Suppressor macrophage treated with lipopolysaccharide for 1 hour (primary cell): ENCODE measurements at regions not wholly inside any gene's neighbourhood (a gene's known extent, or its start where the extent isn't known, plus 50 kb on each side); places are given as distances from the start of the nearest gene placed in this dataset.
"Not testable (repeated sequence)": the region's sequence is repeated elsewhere in the genome, so short reads cannot be mapped to it uniquely, and the experiment has no call there.

Experiments used
- DNase-seq, 3 donors: peaks; one replicate each; pipeline ENCODE4 v3.0.0-alpha.2; 2020 to 2022

- DNase-seq = no peak
These were observed 456.3 kb upstream of the MYT1L start for GRCh38 chr2:2787301-2787907.

GRCh38 chr2:2782007-2782406, 450.9 kb upstream of the MYT1L start:
- DNase-seq = no peak

GRCh38 chr2:2779727-2780126, 448.7 kb upstream of the MYT1L start:
- no peak for DNase-seq

- no peak for DNase-seq
These were observed 446.8 kb upstream of the MYT1L start for GRCh38 chr2:2777876-2778275.

- DNase-seq = no peak
These were observed 446.1 kb upstream of the MYT1L start for GRCh38 chr2:2777213-2777612.

- no peak for DNase-seq
These were observed 443.9 kb upstream of the MYT1L start for GRCh38 chr2:2775018-2775417.

- no peak for DNase-seq
These were observed 442.6 kb upstream of the MYT1L start for GRCh38 chr2:2773692-2774091.

GRCh38 chr2:2773080-2773479, 442.0 kb upstream of the MYT1L start:
- DNase-seq = not testable (repeated sequence)

- DNase-seq = no peak
These were observed 440.8 kb upstream of the MYT1L start for GRCh38 chr2:2771721-2772411.

- DNase-seq = no peak
These were observed 438.7 kb upstream of the MYT1L start for GRCh38 chr2:2769481-2770431.

GRCh38 chr2:2768476-2768875, 437.4 kb upstream of the MYT1L start:
- DNase-seq = no peak

- no peak for DNase-seq
These were observed 436.8 kb upstream of the MYT1L start for GRCh38 chr2:2767837-2768236.

GRCh38 chr2:2765839-2766495, 434.9 kb upstream of the MYT1L start:
- no peak for DNase-seq

- DNase-seq = no peak
These were observed 434.2 kb upstream of the MYT1L start for GRCh38 chr2:2765176-2765800.

- no peak for DNase-seq
These were observed 433.7 kb upstream of the MYT1L start for GRCh38 chr2:2764739-2765138.

- no peak for DNase-seq
These were observed 432.9 kb upstream of the MYT1L start for GRCh38 chr2:2764001-2764355.

- DNase-seq = no peak
These were observed 432.4 kb upstream of the MYT1L start for GRCh38 chr2:2763351-2764000.

GRCh38 chr2:2762913-2763312, 431.8 kb upstream of the MYT1L start:
- no peak for DNase-seq

- DNase-seq = no peak
These were observed 431.3 kb upstream of the MYT1L start for GRCh38 chr2:2762166-2762908.

GRCh38 chr2:2758793-2759367, 427.8 kb upstream of the MYT1L start:
- DNase-seq = no peak

- peak; percentile 54 to 60 (median 57) for DNase-seq
These were observed 426.7 kb upstream of the MYT1L start for GRCh38 chr2:2757764-2758163.
